Activated CD8-positive, alpha-beta memory T cell treated with anti-CD3 and anti-CD28 coated beads, Interleukin-2, amount 50 U/mL, for 24 hours (primary cell): ENCODE measurements at regions not wholly inside any gene's neighbourhood (a gene's known extent, or its start where the extent isn't known, plus 50 kb on each side); places are given as distances from the start of the nearest gene placed in this dataset.

Experiments
- DNase-seq: peaks from one replicate; pipeline ENCODE4 v3.0.0-alpha.2; 2020; ENCODE audit errors: extremely low read depth

- no peak for DNase-seq
Measured at GRCh38 chr15:69979783-69980182, 117.9 kb downstream of the TLE3 start.

DNA sequence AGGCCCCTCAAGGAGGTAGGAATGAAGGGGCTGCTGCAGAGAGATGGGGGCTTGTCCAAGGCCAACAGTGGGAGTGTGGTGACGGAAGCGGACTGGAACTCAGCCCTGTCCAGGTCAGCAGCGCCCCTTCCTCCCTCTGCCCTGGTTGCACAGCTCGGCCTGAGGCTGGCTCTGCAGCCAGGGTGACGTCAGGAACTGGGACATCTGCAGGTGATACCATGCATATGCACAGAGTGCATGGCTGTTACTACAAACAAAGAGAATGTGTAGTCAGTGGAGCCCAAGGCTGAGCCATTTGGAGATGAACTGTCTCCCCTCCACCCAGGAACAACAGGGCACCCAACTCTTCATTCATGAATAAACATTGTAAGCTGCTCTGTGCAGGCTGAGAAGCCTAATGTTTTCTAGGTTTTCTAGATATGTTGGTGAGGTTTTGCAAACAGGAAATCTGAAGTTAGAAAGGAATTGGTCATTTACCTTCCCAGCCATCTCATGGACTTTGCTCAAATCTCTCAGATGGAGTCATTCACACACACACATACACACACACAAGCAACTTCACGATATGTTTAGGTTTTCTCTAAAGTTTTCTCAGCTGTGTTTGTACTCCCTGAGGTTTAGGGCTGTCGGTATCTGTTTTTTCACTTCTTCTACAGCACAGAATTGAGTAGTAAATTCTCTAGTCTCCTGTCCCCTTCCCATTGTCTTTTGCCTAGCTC is 117.2 kb downstream of the TLE3 start:
- no peak for DNase-seq

GRCh38 chr15:69982037-69982436 is 115.7 kb downstream of the TLE3 start:
- no peak for DNase-seq

- DNase-seq = no peak
Measured at GRCh38 chr15:69983696-69984265, 113.9 kb downstream of the TLE3 start.

DNA sequence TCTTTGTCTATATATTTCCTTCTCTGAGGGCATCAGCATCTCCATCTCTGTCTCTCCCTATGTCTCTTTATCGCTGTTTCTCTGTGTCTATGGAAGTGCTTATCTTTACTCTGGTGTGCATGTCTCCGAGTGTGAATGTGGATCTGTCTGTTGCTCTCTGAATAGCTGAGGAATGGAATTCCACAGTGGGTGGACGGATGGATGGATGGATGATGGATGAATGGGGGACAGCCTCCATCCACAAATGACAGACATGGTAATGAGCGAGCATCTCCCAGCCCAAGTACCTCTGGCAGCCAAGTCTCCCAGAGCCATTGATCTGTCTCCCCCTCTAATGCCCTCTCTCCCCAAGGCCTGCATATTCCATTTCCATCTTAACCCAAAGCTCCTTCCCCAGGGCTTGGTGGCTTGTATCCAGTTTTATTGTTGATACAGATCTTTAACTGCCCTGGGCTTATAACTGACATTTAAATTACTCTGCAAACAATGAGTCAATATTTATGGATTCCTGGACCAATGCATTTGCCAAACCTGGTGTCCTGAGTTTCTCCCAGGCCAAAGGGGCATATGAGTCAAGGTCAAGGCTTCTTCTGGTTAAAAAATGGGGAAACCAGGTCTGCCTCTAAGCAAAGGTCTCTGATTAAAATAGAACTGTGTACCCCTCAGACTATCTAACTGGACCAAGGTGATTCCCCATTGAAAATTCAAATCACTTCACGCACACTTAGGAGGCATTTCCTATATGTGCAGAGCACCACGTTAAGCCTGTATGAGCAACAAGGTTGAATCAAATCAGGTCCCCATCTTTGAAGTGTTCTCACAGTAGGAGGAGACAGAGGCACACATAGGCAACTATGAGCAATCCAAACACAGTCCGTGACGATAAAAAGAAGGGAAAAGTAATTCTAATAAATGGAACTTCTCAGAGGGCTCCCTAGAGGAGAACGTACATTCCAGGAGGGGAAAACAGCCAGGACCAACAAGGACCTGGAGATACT is 109.9 kb downstream of the TLE3 start:
- DNase-seq = no peak

GRCh38 chr15:69988541-69989225 is 109.0 kb downstream of the TLE3 start:
- DNase-seq = no peak

- no peak for DNase-seq
Measured at GRCh38 chr15:69990566-69991421, 106.9 kb downstream of the TLE3 start.

DNA sequence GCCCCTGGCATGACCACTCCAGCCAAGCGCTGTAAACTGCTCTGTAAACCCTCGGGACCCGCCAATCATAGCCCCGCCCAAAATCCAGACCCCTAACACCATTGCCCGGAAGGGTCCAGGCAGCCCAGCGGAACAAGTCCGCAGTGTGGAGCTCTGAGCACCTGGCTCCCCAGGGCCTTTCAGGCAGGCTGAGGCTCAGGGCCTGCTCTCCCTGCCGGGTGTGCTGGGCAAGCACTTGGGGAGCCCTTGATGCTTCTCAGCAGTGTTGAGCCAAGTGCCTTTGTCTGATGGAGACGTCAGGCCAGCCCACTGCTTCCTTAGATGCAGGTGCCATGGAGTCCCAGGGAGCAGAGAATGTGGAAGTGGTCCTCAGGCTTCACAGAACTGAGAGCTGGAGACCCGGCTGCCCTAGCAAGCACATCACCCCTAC is 106.2 kb downstream of the TLE3 start:
- no peak for DNase-seq

- no peak for DNase-seq
Measured at GRCh38 chr15:69992348-69992747, 105.4 kb downstream of the TLE3 start.

- DNase-seq = no peak
Measured at GRCh38 chr15:69994429-69995205, 103.1 kb downstream of the TLE3 start.

DNA sequence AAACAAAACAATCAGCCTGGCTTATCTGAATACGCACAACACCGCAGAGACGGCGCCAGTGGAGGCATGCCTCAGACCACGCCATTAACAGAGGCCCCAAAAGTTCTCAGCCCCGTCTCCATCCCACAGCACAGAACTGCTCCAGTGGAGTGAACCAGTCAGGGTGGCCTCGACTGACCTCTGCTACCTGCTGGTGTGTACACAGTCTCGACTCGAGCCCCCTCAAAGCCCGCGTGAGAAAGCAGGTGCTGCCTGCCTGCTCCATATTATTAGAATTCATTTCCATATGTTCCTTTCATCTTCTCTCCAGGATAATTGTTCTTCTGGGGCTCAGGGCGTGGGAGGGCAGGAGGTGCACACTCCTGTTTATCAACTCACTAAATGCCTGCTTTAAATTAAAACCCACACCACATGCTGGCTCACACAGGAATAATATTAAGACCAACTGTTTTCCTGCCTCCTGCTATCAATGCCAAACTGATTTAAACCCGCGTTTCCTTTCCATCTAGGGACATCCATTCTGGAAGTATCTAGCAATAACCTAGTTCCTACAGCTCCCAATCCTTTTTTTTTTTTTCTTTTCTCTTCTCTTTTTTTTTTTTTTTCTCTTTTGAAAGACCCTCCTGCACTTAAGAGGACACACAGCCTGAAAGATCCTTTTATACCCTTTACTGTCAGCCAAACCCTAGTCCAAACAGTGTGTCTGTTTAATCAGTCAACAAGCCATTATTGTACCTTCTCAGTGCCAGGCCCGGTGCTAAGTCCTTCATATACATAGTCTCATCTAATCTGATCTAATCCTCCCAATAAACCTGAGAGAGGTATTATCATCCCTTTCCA is 101.2 kb downstream of the TLE3 start:
- DNase-seq = no peak

DNA sequence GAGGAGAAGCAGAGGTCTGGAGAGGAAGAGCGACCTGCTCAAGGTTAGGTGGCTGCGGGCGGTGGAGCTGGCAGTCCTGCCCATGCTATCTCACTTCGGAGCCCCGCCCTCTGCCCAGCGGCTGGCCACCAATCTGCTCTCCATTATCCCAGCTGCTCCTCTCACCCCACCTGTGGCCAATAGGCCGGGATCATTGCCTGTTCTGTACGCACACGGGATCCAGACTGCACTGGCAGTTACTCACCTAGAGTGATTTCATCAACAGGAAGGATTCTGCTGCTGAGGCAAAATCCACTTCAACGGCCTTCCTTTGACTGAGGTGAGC is 100.6 kb downstream of the TLE3 start:
- DNase-seq = no peak
